ENCODE measurements at regions not wholly inside any gene's neighbourhood (a gene's known extent, or its start where the extent isn't known, plus 50 kb on each side); places are given as distances from the start of the nearest gene placed in this dataset.

GRCh38 chr10:90192825-90193224 is 491.4 kb downstream of the KIF20B start:
- no peak for TF ChIP-seq CTCF (conservative IDR thresholded peaks at IDR 0.05; ENCODE audit: low read length)
- no peak for TF ChIP-seq EZH2phosphoT487 (IDR thresholded peaks at IDR 0.05; ENCODE audit: borderline replicate concordance, low read depth, low read length)

Measured in OCI-LY7 (cell line).